ENCODE measurements at regions not wholly inside any gene's neighbourhood (a gene's known extent, or its start where the extent isn't known, plus 50 kb on each side); places are given as distances from the start of the nearest gene placed in this dataset.
A peak's percentile ranks its signal among the peaks of the same experiment; 100 is the strongest.
"Not testable (repeated sequence)": the region's sequence is repeated elsewhere in the genome, so short reads cannot be mapped to it uniquely, and the experiment has no call there.

DNA sequence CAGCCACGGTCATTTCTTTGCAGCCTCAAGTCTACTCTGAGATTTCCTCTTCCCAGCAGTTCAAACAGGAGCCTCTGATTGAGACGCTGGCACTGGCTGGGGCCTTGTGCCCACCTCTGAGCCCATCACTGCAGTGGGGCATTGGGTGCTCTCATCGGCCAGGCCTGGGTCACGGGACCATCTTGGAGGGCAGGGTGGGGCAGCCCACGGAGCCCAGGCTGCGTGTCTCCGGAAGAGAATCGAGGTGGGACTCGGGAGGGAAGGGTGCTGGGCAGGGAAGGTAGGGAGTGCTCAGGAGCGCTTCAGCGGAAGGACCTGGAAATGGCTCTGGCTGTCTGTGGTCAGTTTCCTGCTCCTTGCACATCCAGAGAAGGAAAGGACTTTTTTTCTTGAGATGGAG is 82.4 kb downstream of the RTP5 start:
- in situ Hi-C loops (cut with HindIII; ENCODE audit: low pct_ligation_motif_present, low pct_unique_long_range_greater_than_20kb, low sequenced_read_pairs), result no loop called here

DNA sequence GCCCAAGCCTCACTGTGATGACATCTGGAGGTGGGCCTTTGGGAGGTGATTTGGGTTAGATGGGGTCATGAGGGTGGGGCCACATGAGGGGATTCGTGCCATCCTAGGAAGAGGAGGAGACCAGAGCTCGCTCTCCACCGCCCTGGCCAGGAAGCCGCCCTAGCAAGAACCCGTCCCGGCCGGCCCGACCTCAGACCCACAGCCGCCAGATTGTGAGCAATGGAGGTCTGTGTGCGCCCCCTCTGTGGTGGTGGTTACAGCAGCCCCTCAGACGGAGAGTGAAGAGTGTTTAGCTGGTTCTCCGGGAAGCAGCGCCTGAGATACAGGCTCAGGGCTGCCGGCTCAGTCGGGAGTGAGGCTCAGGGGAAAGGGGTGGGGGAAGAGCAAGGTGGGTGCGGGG is 83.3 kb downstream of the RTP5 start:
- in situ Hi-C loops (cut with HindIII; ENCODE audit: low pct_ligation_motif_present, low pct_unique_long_range_greater_than_20kb, low sequenced_read_pairs), result no loop called here
- no peak for DNase-seq

More for the DNA sequence above, 82.4 kb downstream of the RTP5 start:
- DNase-seq, result no peak

DNA sequence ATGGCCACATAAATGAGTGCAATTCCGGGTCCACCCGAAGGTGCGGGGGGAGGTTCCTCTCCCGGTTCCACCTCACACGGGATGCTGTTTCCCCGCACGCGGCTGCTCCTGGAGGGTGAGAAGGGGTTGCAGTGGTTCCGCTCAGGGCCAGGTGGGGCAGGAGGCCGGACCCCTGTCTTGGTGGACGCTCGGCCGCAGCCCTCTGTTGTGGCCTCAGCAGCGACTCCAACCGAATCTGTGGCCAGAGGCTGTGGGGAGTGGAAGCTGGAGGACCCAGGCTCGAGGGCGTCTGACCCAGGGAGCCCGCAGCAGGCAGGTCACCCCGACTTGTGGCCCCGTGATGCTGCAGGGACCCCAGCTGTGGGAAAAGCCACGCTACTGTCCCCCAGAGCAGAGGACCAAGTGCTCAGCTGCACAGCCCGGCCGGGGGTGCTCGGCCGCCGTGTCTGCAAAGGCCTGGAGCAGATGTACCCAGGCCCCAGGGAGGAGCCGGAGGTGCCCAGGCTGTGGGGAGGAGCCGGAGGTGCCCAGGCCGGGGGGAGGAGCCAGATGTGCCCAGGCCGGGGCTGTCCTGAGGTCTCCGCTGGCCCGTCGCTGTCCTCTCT is 83.9 kb downstream of the RTP5 start:
- DNase-seq, result no peak
- in situ Hi-C loops (cut with HindIII; ENCODE audit: low pct_ligation_motif_present, low pct_unique_long_range_greater_than_20kb, low sequenced_read_pairs), result no loop called here

DNA sequence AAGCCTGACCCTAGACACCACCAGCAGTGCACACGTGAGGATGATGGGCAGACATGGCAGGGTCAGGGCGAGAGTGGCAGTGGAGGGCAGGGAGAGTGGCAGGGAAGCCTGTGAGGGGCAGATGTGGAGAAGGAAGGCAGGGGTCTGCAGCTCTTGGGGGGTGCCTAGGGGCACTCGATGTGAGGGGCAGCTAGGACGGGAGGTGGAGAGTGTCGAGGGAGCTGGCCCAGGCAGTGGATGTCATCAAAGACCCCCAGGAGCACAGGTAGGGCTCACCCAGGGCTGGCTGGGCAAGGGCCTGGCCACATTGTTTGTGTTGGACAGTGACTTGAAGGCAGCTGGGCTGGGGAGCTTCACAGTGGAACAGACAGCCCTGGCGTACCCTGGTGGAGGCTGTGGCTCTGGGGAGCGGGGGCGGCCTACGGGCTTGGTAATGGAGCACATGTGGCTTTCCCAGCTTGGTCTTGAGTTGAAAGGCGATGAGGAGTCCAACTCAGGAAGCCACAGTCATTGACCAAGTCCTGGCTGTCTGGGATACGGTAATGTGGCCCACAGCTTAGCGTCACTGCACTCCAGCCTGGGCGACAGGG is 87.1 kb downstream of the RTP5 start:
- no peak for DNase-seq
- in situ Hi-C loops (cut with HindIII; ENCODE audit: low pct_ligation_motif_present, low pct_unique_long_range_greater_than_20kb, low sequenced_read_pairs), result no loop called here

DNA sequence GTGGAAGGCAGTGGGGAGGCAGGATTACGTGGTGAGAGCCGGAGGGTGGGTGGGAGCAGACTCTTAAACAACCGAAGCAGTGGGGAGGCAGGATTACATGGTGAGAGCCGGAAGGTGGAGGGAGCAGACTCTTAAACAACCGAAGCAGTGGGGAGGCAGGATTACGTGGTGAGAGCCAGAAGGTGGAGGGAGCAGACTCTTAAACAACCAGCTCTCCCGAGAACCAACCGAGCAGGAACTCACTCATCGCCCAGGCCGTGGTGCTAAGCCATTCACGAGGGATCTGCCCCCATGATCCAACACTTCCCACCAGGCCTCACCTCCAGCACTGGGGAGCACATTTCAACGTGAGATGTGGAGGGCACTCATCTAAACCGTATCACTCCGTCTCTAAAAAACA is 87.7 kb downstream of the RTP5 start:
- no peak for DNase-seq
- in situ Hi-C loops (cut with HindIII; ENCODE audit: low pct_ligation_motif_present, low pct_unique_long_range_greater_than_20kb, low sequenced_read_pairs), result no loop called here

DNA sequence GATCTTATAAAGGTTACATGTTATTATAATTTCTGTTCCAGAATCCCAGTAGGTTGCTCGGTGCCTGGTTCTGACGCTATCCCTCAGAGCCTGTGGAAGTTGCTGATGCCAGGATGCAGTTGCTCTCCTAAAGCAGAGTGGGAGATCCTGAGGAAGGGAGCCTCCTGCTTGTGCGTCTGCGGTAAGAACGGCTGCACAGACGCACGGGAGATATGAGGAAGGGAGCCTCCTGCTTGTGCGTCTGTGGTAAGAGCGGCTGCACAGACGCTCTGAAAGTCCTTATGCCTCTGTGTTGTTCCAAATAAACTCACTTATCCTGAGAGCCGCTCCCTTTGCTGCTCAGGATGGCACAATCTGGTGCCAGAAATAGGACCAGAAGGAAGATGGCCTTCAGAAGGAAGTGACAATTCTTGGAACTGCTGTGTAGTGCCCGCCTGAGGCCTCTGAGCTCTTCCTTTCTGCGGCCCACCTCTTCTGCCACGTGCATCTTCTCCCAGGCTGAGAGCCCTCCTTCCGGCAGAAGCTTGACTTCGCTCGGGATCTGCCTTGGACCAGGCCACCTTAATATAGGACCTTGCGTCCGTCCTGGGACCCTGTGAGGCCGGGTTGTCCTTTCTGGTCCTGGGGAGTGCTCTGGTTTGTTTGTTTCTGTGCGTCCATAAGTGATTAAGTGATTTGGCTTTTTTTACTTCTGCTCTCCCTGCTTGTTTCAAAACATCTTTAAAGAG is 89.5 kb downstream of the RTP5 start:
- in situ Hi-C loops (cut with HindIII; ENCODE audit: low pct_ligation_motif_present, low pct_unique_long_range_greater_than_20kb, low sequenced_read_pairs), result no loop called here

DNA sequence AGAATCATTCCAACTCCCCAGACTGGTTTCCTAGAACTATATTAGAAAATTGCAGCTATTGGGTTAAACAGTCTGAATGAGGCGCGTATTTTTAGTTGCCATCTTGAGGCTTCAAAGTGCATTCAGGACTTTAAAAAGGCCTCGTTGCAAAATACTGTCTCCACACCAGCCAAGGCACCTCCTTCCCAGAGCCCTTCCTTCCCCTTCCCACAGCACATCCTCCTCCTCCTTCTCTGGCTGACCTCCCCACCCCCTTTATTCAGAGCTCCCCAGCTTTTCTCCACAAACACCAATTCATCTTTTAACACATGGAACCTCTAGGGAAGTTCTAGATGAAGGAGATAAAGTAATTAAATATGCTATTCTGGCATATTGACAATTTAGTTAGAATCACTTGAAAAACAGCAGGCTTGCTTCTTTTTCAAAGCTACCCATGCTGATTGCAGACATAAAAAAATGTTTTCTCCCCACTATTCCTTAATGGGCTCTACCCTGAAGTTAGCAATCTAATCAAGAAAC is 90.3 kb downstream of the RTP5 start:
- in situ Hi-C loops (cut with HindIII; ENCODE audit: low pct_ligation_motif_present, low pct_unique_long_range_greater_than_20kb, low sequenced_read_pairs), result no loop called here
- DNase-seq, result no peak

More for the DNA sequence above, 89.5 kb downstream of the RTP5 start:
- no peak for DNase-seq

DNA sequence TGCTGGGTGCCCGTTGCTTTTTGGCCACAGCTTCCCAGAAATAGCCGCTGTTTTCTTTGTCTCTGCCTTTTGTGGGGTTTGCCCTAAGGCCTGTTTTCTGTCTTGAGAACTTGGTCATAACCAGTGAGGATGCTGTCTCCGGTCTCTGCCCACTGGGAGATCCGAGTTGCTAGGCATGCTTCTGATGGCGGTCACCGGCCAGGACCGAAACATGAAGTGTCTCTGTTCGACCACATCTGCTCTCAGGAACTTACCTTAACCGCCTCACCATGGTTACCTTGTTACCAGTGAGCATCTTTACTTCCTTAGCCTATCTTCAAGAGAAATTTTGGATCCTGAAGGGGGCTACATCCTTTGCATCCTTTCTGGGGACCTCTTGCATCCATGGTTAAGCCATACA is 91.9 kb downstream of the RTP5 start:
- no peak for DNase-seq
- in situ Hi-C loops (cut with HindIII; ENCODE audit: low pct_ligation_motif_present, low pct_unique_long_range_greater_than_20kb, low sequenced_read_pairs), result no loop called here

DNA sequence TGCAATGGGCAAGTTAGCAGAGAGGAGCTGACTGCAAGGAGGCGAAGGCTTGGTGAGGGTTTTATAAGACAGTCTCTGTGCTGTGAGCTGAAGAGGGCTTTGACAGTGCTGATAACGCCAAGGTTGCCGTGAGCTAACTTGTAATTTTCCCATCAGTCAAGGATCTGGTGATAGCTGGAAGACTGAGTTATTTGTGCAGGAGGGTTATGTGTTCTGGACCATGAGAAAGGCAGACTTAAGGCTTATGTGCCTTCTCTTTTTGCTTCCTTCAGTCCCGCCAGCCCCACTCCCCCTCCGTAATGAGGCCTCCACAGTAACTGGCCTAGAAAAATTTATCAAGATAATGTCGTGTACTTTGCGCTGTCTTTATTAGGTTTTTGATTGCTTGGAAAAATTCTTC is 94.6 kb downstream of the RTP5 start:
- in situ Hi-C loops (cut with HindIII; ENCODE audit: low pct_ligation_motif_present, low pct_unique_long_range_greater_than_20kb, low sequenced_read_pairs), result no loop called here
- DNase-seq, result no peak

DNA sequence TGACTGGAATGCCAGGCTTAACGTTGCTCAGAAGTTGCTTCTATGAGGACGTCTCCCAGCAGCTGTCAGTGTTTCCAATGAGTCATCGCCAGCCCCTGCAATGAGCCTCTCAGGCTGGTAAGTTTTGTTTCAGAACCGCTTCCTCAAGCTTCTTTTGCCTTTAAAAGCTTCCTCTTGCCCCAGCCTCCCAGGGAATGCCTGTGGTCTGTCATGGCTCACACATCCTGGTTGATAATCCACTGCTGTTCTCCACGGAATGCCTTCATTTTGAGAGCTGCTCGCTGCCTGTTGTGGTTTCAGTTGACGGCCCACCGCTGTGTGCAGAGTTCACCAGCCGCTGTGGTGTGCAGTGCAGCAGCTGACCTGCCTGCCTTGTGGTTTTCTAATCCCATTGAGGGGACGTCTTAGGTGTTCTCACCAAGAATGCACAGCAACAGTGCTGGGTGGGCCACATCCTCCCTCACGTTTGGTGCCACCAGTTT is 96.4 kb downstream of the RTP5 start:
- in situ Hi-C loops (cut with HindIII; ENCODE audit: low pct_ligation_motif_present, low pct_unique_long_range_greater_than_20kb, low sequenced_read_pairs), result no loop called here
- peak; percentile 99 for DNase-seq

DNA sequence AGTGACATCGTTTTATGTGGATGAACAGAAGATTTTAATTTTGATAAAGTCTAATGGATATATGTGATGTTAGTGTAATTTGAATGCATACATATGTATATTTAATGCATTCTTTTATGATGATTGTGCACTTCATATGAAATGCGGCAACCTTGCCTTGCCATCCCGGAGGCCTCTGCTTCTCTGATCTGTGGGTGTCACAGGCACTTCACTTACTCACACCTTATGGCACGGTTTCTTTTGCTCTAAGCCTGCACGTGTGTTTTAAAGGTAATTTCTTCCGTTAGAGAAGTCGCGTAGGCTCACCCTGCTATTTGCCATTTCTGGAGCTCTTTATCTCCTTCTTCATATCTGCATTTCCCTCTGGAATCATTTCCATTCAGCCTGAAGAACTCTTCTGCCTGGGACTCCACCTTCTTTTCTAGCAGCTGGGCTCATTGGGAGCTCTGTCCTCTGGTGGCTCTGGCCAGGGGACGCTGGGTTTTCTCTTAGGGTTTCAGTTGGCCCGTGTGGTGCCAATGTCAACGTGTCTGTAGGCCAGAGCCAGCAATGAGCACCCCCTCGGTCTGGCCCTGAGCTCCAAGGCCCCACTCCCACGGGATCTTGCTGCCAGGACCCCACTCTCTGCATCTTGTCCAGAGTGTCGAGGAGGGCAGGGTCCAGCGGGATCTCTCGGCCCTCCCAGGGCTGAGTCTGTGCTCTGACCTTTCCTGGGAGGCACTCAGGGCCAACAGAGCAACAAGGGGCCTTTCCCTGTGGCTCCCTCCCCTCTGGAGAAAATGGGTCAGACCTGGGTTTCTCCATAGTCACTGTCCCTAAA is 97.3 kb downstream of the RTP5 start:
- DNase-seq, result no peak
- in situ Hi-C loops (cut with HindIII; ENCODE audit: low pct_ligation_motif_present, low pct_unique_long_range_greater_than_20kb, low sequenced_read_pairs), result no loop called here

DNA sequence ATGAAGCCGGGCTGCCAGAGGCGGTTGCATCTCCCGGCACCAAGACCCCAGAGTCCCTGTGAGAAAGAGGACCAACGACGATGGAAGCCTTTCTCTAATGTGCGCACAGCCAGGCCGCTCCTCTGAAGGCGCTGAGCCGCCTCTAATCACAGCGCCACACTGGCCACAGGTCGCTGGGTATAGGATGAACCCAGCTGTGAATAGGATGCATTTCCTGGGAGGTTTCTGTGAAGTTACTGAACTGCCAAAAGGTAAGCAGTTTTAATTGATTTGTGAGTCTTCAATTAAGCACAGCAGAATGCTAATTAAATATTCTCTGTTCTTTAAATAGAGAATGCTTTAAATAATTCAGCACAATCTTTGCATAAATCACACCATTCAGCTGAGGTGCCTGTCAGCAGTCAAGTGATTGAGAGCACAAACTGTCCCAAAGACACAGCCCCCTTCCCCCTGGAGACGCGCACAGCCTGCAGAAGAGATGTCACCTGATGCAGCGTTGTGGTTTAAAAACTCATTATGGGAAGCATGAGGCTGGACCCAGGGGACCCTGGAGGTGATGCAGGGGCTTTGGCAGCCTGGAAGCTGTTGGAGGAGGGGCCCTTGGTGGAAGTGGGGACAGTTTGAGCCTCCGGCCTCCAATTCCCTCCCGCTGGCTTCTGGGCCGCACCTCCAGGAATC is 98.1 kb downstream of the RTP5 start:
- in situ Hi-C loops (cut with HindIII; ENCODE audit: low pct_ligation_motif_present, low pct_unique_long_range_greater_than_20kb, low sequenced_read_pairs), result no loop called here

DNA sequence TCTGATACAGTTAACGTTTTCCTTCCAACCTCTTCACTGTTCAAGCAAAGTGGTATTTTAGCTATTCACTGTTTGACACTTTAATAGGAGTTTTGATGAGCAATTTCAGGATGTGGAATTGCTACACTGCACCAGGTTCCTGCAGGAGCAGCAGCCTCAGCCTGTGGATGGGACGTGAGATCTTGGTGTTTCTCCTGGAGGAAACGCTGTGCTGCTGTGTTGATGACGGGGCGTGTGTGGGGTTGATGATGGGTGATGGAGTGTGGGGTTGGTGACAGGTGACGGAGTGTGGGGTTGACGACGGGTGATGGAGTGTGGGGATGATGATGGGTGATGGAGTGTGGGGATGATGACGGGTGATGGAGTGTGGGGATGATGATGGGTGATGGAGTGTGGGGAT is 98.9 kb downstream of the RTP5 start:
- DNase-seq, result no peak
- in situ Hi-C loops (cut with HindIII; ENCODE audit: low pct_ligation_motif_present, low pct_unique_long_range_greater_than_20kb, low sequenced_read_pairs), result no loop called here

More for the DNA sequence above, 98.1 kb downstream of the RTP5 start:
- no peak for DNase-seq

DNA sequence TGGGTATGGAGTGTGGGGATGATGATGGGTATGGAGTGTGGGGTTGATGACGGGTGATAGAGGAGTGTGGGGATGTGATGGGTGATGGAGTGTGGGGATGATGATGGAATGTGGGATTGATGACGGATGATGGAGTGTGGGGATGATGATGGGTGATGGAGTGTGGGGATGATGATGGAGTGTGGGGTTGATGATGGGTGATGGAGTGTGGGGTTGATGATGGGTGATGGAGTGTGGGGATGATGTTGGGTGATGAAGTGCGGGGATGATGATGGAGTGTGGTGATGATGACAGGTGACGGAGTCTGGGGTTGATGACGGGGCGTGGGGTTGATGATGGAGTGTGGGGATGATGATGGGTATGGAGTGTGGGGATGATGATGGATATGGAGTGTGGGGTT is 99.7 kb downstream of the RTP5 start:
- DNase-seq; in situ Hi-C loops (cut with HindIII; ENCODE audit: low pct_ligation_motif_present, low pct_unique_long_range_greater_than_20kb, low sequenced_read_pairs): not testable (repeated sequence)

DNA sequence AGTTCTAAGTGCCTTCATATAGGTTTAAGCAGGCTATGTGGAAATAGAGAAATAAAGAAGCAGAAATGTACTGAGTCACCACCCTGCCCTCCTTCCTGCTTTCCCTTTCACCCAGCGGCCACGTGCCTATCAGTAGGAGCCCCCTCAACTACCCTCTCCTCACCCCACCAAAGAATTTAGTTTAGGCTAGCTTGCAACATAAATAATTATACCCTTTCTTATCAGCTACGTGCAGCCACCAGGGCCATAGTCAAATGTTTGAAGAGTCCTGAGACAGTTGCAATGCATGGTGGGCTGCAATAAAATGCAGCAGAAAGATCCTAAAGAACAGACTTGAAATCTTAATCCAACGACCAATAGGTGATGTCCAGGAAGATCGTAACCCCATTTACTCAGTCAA is 101.2 kb downstream of the RTP5 start:
- no peak for DNase-seq
- in situ Hi-C loops (cut with HindIII; ENCODE audit: low pct_ligation_motif_present, low pct_unique_long_range_greater_than_20kb, low sequenced_read_pairs), result no loop called here

DNA sequence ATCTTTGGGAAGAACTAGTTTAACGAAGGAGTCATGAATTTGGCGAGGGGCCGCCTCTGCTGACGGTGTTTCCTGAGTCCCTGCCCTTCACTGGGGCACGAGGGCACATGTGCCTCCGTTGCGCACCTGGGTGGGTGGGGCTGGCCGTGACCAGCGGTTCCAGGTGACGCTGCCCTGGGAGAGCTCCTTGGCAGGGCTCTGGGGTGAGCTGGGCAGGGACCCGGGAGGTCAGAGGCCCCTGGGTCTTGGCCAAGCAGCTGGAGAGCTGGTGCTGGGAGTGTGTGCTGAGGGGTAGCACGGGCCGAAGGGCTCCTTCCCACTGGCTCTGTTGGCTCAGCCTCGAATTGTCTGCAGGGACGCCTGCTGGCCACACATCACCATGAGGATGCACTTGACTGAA is 104.6 kb downstream of the RTP5 start:
- no peak for DNase-seq
- in situ Hi-C loops (cut with HindIII; ENCODE audit: low pct_ligation_motif_present, low pct_unique_long_range_greater_than_20kb, low sequenced_read_pairs), result no loop called here

DNA sequence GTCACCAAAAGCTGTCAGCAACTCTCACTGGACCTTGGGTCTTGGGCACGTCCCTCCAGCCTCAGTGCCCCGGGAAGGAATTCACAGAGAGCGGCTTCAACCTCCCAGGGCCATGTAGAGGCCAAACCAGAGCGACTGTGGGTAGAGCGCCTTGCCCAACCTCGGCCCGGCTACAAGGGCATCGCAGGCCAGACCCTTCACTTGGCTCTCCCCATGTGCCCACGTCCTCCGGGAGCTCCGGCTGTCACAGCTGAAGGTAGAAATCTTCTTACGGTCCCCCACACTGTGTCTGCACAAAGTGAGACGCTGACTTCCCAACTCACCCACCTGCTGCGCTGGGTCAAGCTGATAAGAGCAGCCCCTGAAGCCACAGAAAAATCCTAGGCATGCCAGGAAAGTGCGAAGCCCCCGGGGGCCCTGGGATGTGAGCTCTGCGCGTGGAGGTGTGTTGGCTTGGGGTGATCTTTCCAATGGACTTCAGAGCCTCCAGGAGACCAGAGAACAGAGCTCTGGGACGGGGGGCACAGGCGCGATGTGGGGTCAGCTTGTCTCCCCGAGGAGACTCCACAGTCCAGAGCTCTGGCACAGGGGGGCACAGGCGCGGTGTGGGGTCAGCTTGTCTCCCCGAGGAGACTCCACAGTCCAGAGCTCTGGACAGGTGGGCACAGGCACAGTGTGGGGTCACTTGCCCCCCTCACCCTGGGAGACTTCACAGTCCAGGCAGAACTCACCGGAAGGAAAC is 105.5 kb downstream of the RTP5 start:
- in situ Hi-C loops (cut with HindIII; ENCODE audit: low pct_ligation_motif_present, low pct_unique_long_range_greater_than_20kb, low sequenced_read_pairs), result no loop called here
- DNase-seq, result no peak
